Prostate gland (tissue), 2 donors: ENCODE measurements at regions not wholly inside any gene's neighbourhood (a gene's known extent, or its start where the extent isn't known, plus 50 kb on each side); places are given as distances from the start of the nearest gene placed in this dataset.

Experiments
- DNase-seq: peaks from one replicate; pipeline ENCODE4 v3.0.0-alpha.2; 2019; ENCODE audit warnings: low spot score
- H3K27ac ChIP-seq, 2 donors: fragments of 200-600 bp; sonication (generic); 2 replicates each; pipeline ENCODE4 v1.5.1; 2017 to 2019
- H3K27me3 ChIP-seq: fragments of 200-600 bp; sonication (generic); replicated peaks from 2 replicates; pipeline ENCODE4 v1.5.1; 2019; ENCODE audit not compliant: insufficient read depth
- H3K36me3 ChIP-seq, 2 donors: fragments of 200-600 bp; sonication (generic); 1 replicate in 1 of 2; 2 replicates in 1 of 2; pipeline versions ENCODE4 v1.5.1 to v1.8.1; 2017 to 2019
- H3K4me1 ChIP-seq: fragments of 200-600 bp; sonication (generic); replicated peaks from 2 replicates; pipeline ENCODE4 v1.5.1; 2019
- H3K4me3 ChIP-seq, 2 donors: fragments of 200-600 bp; sonication (generic); 2 replicates each; pipeline ENCODE4 v1.5.1; 2017 to 2019
- H3K9me3 ChIP-seq: fragments of 200-600 bp; sonication (generic); 2 replicates; pipeline ENCODE4 v1.5.1; 2017
- CTCF ChIP-seq, 4 experiments: fragments of 200-600 bp in 2 of 4; fragments of 450-650 bp in 2 of 4; sonication (generic) in 2 of 4; IDR thresholded peaks; 1 replicate in 3 of 4; 2 replicates in 1 of 4; pipeline ENCODE4 v1.5.1; 2016 to 2019; ENCODE audit warnings: antibody characterized with exemption in 4 of 4, mild to moderate bottlenecking in 2 of 4, moderate library complexity in 2 of 4
- POLR2A ChIP-seq: fragments of 450-650 bp; IDR thresholded peaks from one replicate; pipeline ENCODE4 v1.6.1; 2016; ENCODE audit warnings: antibody characterized with exemption, mild to moderate bottlenecking
- POLR2AphosphoS5 ChIP-seq: sonication (generic); formaldehyde crosslinking; IDR thresholded peaks from one replicate; pipeline ENCODE4 v1.6.1; 2017; ENCODE audit warnings: antibody characterized with exemption
- WGBS: methylation state at CpG from one replicate; pipeline ENCODE4 v1.1.5; 2018; 5-methylcytosine and 5-hydroxymethylcytosine counted together
- intact Hi-C: fragments of 100-400 bp; cut with DNase I; formaldehyde crosslinking; loops from one replicate; pipeline ENCODE4 v1.14.2; 2022

- TF ChIP-seq POLR2A = no peak
- no peak for TF ChIP-seq CTCF (IDR thresholded peaks at IDR 0.05)
- TF ChIP-seq POLR2AphosphoS5 = no peak
- no peak overlapping the region for H3K4me3 ChIP-seq
- DNase-seq = no peak
- no peak overlapping the region for H3K27ac ChIP-seq
- no peaks in the 10 kb centered on the region for H3K4me1 ChIP-seq
- 81% methylated on average over 2 of the region's 2 CpGs for WGBS
- no peaks in the 10 kb centered on the region for H3K36me3 ChIP-seq
- intact Hi-C loops = no loop called here
- no peaks in the 10 kb centered on the region for H3K9me3 ChIP-seq
- no peaks in the 10 kb centered on the region for H3K27me3 ChIP-seq
Observed at GRCh38 chr3:34038131-34038530, 239.7 kb downstream of the PDCD6IP start.

- H3K36me3 ChIP-seq = no peaks in the 10 kb centered on the region
- 56% methylated on average over 1 of the region's 1 CpG for WGBS
- H3K27me3 ChIP-seq = no peaks in the 10 kb centered on the region
- H3K27ac ChIP-seq = no peak overlapping the region
- H3K4me1 ChIP-seq = no peaks in the 10 kb centered on the region
- H3K9me3 ChIP-seq = no peaks in the 10 kb centered on the region
- intact Hi-C loops = no loop called here
- no peak for DNase-seq
- TF ChIP-seq POLR2AphosphoS5 (no peak), POLR2A (no peak), CTCF (IDR thresholded peaks at IDR 0.05) (no peak)
- no peak overlapping the region for H3K4me3 ChIP-seq
Observed at GRCh38 chr3:34046154-34046553, 247.7 kb downstream of the PDCD6IP start.

DNA sequence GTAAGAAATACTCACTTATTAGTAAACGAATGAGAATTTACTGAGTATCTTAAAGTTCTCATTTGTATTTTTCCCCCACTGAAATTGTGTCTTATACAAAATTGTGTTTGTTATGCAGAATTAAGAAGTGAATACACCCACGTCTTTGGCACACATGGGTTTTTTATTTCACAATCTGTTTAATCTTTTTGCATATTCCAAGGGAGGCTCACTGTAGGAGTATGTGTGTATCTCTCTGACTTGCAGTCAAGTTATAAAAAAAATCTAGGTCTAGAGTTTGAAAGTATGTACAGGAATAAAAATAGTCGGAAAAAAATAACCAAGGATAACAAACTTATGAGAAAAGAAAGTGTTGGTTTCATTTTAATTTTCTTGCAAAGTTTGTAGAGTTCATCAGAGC, 255.2 kb downstream of the PDCD6IP start:
- intact Hi-C loops = no loop called here
- H3K36me3 ChIP-seq = no peaks in the 10 kb centered on the region

GRCh38 chr3:34056181-34056910, 257.9 kb downstream of the PDCD6IP start:
- no peaks in the 10 kb centered on the region for H3K9me3 ChIP-seq

More for the DNA sequence above, 255.2 kb downstream of the PDCD6IP start:
- DNase-seq = no peak
- H3K4me1 ChIP-seq = no peaks in the 10 kb centered on the region
- no peak for TF ChIP-seq POLR2AphosphoS5
- TF ChIP-seq POLR2A = no peak
- no peak for TF ChIP-seq CTCF (IDR thresholded peaks at IDR 0.05)
- H3K9me3 ChIP-seq = no peaks in the 10 kb centered on the region
- no peak overlapping the region for H3K27ac ChIP-seq
- WGBS = 81% methylated on average over 3 of the region's 3 CpGs
- no peak overlapping the region for H3K4me3 ChIP-seq
- H3K27me3 ChIP-seq = no peaks in the 10 kb centered on the region

More at GRCh38 chr3:34056181-34056910, 257.9 kb downstream of the PDCD6IP start:
- TF ChIP-seq CTCF (IDR thresholded peaks at IDR 0.05) = no peak
- TF ChIP-seq POLR2A = no peak
- no peak for TF ChIP-seq POLR2AphosphoS5
- DNase-seq = no peak
- Histone ChIP-seq H3K27ac (no peak overlapping the region), H3K36me3 (no peaks in the 10 kb centered on the region), H3K4me1 (no peaks in the 10 kb centered on the region), H3K27me3 (no peaks in the 10 kb centered on the region), H3K4me3 (no peak overlapping the region)
- 77% methylated on average over 3 of the region's 3 CpGs for WGBS
- intact Hi-C loops = no loop called here
